ENCODE measurements at regions not wholly inside any gene's neighbourhood (a gene's known extent, or its start where the extent isn't known, plus 50 kb on each side); places are given as distances from the start of the nearest gene placed in this dataset.
"Not testable (repeated sequence)": the region's sequence is repeated elsewhere in the genome, so short reads cannot be mapped to it uniquely, and the experiment has no call there.

GRCh38 chr9:107818503-107818829 is 328.9 kb upstream of the KLF4 start:
- H3K4me3 Mint-ChIP-seq, H3K4me1 Mint-ChIP-seq, H3K9me3 Mint-ChIP-seq: not testable (repeated sequence)

GRCh38 chr9:107817595-107818502 is 328.3 kb upstream of the KLF4 start:
- not testable (repeated sequence) for H3K4me1 Mint-ChIP-seq

More at GRCh38 chr9:107818503-107818829, 328.9 kb upstream of the KLF4 start:
- H3K36me3 Mint-ChIP-seq, H3K27ac Mint-ChIP-seq, H3K27me3 Mint-ChIP-seq: not testable (repeated sequence)

GRCh38 chr9:107816561-107817021 is 327.0 kb upstream of the KLF4 start:
- no peaks in the 10 kb centered on the region for H3K27me3 Mint-ChIP-seq
- no peak overlapping the region for H3K27ac Mint-ChIP-seq
- no peak overlapping the region for H3K4me3 Mint-ChIP-seq
- H3K4me1 Mint-ChIP-seq, result no peaks in the 10 kb centered on the region
- H3K36me3 Mint-ChIP-seq, result no peaks in the 10 kb centered on the region
- no peaks in the 10 kb centered on the region for H3K9me3 Mint-ChIP-seq

More at GRCh38 chr9:107817595-107818502, 328.3 kb upstream of the KLF4 start:
- not testable (repeated sequence) for H3K9me3 Mint-ChIP-seq, H3K27me3 Mint-ChIP-seq, H3K27ac Mint-ChIP-seq, H3K36me3 Mint-ChIP-seq
- H3K4me3 Mint-ChIP-seq, result peak overlapping the region in 1 of 4 donors; percentile 63

GRCh38 chr9:107815782-107816560 is 326.4 kb upstream of the KLF4 start:
- Mint-ChIP-seq H3K4me3 (no peak overlapping the region), H3K4me1 (no peaks in the 10 kb centered on the region), H3K36me3 (no peaks in the 10 kb centered on the region), H3K9me3 (no peaks in the 10 kb centered on the region), H3K27ac (no peak overlapping the region), H3K27me3 (no peaks in the 10 kb centered on the region)

GRCh38 chr9:107813287-107813686 is 323.7 kb upstream of the KLF4 start:
- Mint-ChIP-seq H3K4me1 (peaks cover 0 to 1% (median 0%) of the 10 kb centered on the region in 3 donors), H3K9me3 (no peaks in the 10 kb centered on the region), H3K27ac (no peak overlapping the region), H3K27me3 (no peaks in the 10 kb centered on the region), H3K4me3 (no peak overlapping the region), H3K36me3 (no peaks in the 10 kb centered on the region)

- no peak overlapping the region for H3K27ac Mint-ChIP-seq
- H3K27me3 Mint-ChIP-seq, result no peaks in the 10 kb centered on the region
- H3K4me1 Mint-ChIP-seq, result peaks cover 0 to 1% (median 0%) of the 10 kb centered on the region in 3 donors
- H3K36me3 Mint-ChIP-seq, result no peaks in the 10 kb centered on the region
- no peak overlapping the region for H3K4me3 Mint-ChIP-seq
- H3K9me3 Mint-ChIP-seq, result peaks cover 0 to 1% (median 0%) of the 10 kb centered on the region in 3 donors
Measured at GRCh38 chr9:107810461-107810961, 320.9 kb upstream of the KLF4 start.

GRCh38 chr9:107809871-107810460 is 320.4 kb upstream of the KLF4 start:
- peaks cover 0 to 1% (median 0%) of the 10 kb centered on the region in 3 donors for H3K4me1 Mint-ChIP-seq
- H3K4me3 Mint-ChIP-seq, result no peak overlapping the region
- H3K27me3 Mint-ChIP-seq, result no peaks in the 10 kb centered on the region
- no peaks in the 10 kb centered on the region for H3K36me3 Mint-ChIP-seq
- no peak overlapping the region for H3K27ac Mint-ChIP-seq
- H3K9me3 Mint-ChIP-seq, result peaks cover 0 to 1% (median 0%) of the 10 kb centered on the region in 3 donors

- no peaks in the 10 kb centered on the region for H3K27me3 Mint-ChIP-seq
- no peak overlapping the region for H3K27ac Mint-ChIP-seq
- no peaks in the 10 kb centered on the region for H3K36me3 Mint-ChIP-seq
- peaks cover 0 to 3% (median 0%) of the 10 kb centered on the region in 3 donors for H3K4me1 Mint-ChIP-seq
- peaks cover 0 to 2% (median 1%) of the 10 kb centered on the region in 3 donors for H3K9me3 Mint-ChIP-seq
- no peak overlapping the region for H3K4me3 Mint-ChIP-seq
Measured at GRCh38 chr9:107807183-107807582, 317.6 kb upstream of the KLF4 start.

- H3K4me1 Mint-ChIP-seq, result peaks cover 0 to 3% (median 0%) of the 10 kb centered on the region in 3 donors
- peaks cover 2% of the 10 kb centered on the region for H3K27me3 Mint-ChIP-seq
- H3K36me3 Mint-ChIP-seq, result no peaks in the 10 kb centered on the region
- H3K27ac Mint-ChIP-seq, result no peak overlapping the region
- no peak overlapping the region for H3K4me3 Mint-ChIP-seq
- H3K9me3 Mint-ChIP-seq, result peaks cover 0 to 2% (median 1%) of the 10 kb centered on the region in 3 donors
Measured at GRCh38 chr9:107805201-107805600, 315.6 kb upstream of the KLF4 start.

GRCh38 chr9:107794259-107794658 is 304.7 kb upstream of the KLF4 start:
- Mint-ChIP-seq H3K27ac (no peak overlapping the region), H3K36me3 (peaks cover 2% of the 10 kb centered on the region), H3K9me3 (peaks cover 0 to 2% (median 0%) of the 10 kb centered on the region in 3 donors), H3K4me1 (no peaks in the 10 kb centered on the region), H3K4me3 (no peak overlapping the region), H3K27me3 (peaks cover 1% of the 10 kb centered on the region)

GRCh38 chr9:107793541-107793940 is 304.0 kb upstream of the KLF4 start:
- peaks cover 2% of the 10 kb centered on the region for H3K36me3 Mint-ChIP-seq
- peaks cover 0 to 2% (median 0%) of the 10 kb centered on the region in 3 donors for H3K9me3 Mint-ChIP-seq
- H3K4me1 Mint-ChIP-seq, result no peaks in the 10 kb centered on the region
- no peak overlapping the region for H3K4me3 Mint-ChIP-seq
- H3K27me3 Mint-ChIP-seq, result peaks cover 3% of the 10 kb centered on the region
- no peak overlapping the region for H3K27ac Mint-ChIP-seq

GRCh38 chr9:107792596-107792995 is 303.0 kb upstream of the KLF4 start:
- H3K27me3 Mint-ChIP-seq, result peaks cover 5% of the 10 kb centered on the region
- peaks cover 0 to 2% (median 0%) of the 10 kb centered on the region in 3 donors for H3K9me3 Mint-ChIP-seq
- no peaks in the 10 kb centered on the region for H3K4me1 Mint-ChIP-seq
- H3K4me3 Mint-ChIP-seq, result no peak overlapping the region
- H3K36me3 Mint-ChIP-seq, result peaks cover 2% of the 10 kb centered on the region
- no peak overlapping the region for H3K27ac Mint-ChIP-seq

- H3K9me3 Mint-ChIP-seq, result peaks cover 0 to 2% (median 0%) of the 10 kb centered on the region in 3 donors
- no peaks in the 10 kb centered on the region for H3K4me1 Mint-ChIP-seq
- H3K27ac Mint-ChIP-seq, result no peak overlapping the region
- peaks cover 5% of the 10 kb centered on the region for H3K27me3 Mint-ChIP-seq
- peaks cover 2% of the 10 kb centered on the region for H3K36me3 Mint-ChIP-seq
- H3K4me3 Mint-ChIP-seq, result no peak overlapping the region
Measured at GRCh38 chr9:107792006-107792405, 302.4 kb upstream of the KLF4 start.

- Mint-ChIP-seq H3K4me3 (no peak overlapping the region), H3K4me1 (no peaks in the 10 kb centered on the region), H3K9me3 (no peaks in the 10 kb centered on the region), H3K27ac (no peak overlapping the region), H3K36me3 (no peaks in the 10 kb centered on the region), H3K27me3 (peaks cover 5% of the 10 kb centered on the region)
Measured at GRCh38 chr9:107789001-107789700, 299.6 kb upstream of the KLF4 start.

Data from IgD-negative memory B cell (primary cell).